Ishikawa (cell line): ENCODE measurements at regions not wholly inside any gene's neighbourhood (a gene's known extent, or its start where the extent isn't known, plus 50 kb on each side); places are given as distances from the start of the nearest gene placed in this dataset.

Experiments
- CEBPB ChIP-seq: IDR thresholded peaks from 2 replicates; pipeline ENCODE4 v1.6.1; 2012
- CREB1 ChIP-seq: IDR thresholded peaks from 2 replicates; pipeline ENCODE4 v1.6.1; 2012; ENCODE audit warnings: low read depth
- EGR1 ChIP-seq: IDR thresholded peaks from 2 replicates; pipeline ENCODE4 v1.6.1; 2012
- EP300 ChIP-seq: IDR thresholded peaks from 2 replicates; pipeline ENCODE4 v1.6.1; 2012; ENCODE audit warnings: borderline replicate concordance
- NFIC ChIP-seq: IDR thresholded peaks from 2 replicates; pipeline ENCODE4 v1.6.1; 2012
- RAD21 ChIP-seq: IDR thresholded peaks from 2 replicates; pipeline ENCODE4 v1.6.1; 2012; ENCODE audit warnings: low read depth
- TAF1 ChIP-seq: IDR thresholded peaks from 2 replicates; pipeline ENCODE4 v1.6.1; 2012; ENCODE audit warnings: low read depth, mild to moderate bottlenecking
- ZBTB7A ChIP-seq: IDR thresholded peaks from 2 replicates; pipeline ENCODE4 v1.6.1; 2012; ENCODE audit warnings: low read depth
- TF ChIP-seq, protein P1 (sequence below): IDR thresholded peaks from 2 replicates; pipeline ENCODE4 v1.6.1; 2012; ENCODE audit warnings: low read depth, mild to moderate bottlenecking
- TF ChIP-seq, protein P2 (sequence below): IDR thresholded peaks from 2 replicates; pipeline ENCODE4 v1.6.1; 2012
- TF ChIP-seq, protein P3 (sequence below): IDR thresholded peaks from 2 replicates; pipeline ENCODE4 v1.6.1; 2012

DNA sequence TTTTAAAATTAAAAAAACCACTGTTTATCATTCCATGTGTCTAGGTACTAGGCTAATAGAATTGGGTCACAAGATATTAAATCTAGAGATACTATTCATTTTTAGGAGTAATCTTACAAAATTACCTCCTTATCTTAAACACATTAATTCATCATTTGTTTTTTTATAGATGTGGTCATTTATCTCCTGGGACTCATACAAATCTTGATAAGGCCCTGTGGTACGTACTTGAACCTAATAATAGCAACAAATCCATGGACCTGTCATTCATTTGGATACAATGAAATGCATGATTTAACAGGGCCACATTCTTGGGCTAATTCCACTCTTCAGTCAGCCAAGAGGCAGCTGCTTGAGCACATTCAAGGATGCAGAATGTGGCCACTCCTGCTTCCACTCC is 66.4 kb upstream of the MARCHF11 start:
- no peak for TF ChIP-seq RAD21
- TF ChIP-seq, protein P1, sequence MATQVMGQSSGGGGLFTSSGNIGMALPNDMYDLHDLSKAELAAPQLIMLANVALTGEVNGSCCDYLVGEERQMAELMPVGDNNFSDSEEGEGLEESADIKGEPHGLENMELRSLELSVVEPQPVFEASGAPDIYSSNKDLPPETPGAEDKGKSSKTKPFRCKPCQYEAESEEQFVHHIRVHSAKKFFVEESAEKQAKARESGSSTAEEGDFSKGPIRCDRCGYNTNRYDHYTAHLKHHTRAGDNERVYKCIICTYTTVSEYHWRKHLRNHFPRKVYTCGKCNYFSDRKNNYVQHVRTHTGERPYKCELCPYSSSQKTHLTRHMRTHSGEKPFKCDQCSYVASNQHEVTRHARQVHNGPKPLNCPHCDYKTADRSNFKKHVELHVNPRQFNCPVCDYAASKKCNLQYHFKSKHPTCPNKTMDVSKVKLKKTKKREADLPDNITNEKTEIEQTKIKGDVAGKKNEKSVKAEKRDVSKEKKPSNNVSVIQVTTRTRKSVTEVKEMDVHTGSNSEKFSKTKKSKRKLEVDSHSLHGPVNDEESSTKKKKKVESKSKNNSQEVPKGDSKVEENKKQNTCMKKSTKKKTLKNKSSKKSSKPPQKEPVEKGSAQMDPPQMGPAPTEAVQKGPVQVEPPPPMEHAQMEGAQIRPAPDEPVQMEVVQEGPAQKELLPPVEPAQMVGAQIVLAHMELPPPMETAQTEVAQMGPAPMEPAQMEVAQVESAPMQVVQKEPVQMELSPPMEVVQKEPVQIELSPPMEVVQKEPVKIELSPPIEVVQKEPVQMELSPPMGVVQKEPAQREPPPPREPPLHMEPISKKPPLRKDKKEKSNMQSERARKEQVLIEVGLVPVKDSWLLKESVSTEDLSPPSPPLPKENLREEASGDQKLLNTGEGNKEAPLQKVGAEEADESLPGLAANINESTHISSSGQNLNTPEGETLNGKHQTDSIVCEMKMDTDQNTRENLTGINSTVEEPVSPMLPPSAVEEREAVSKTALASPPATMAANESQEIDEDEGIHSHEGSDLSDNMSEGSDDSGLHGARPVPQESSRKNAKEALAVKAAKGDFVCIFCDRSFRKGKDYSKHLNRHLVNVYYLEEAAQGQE: no peak
- no peak for TF ChIP-seq NFIC
- no peak for TF ChIP-seq EP300
- TF ChIP-seq TAF1: no peak
- TF ChIP-seq ZBTB7A: no peak
- TF ChIP-seq, protein P2, sequence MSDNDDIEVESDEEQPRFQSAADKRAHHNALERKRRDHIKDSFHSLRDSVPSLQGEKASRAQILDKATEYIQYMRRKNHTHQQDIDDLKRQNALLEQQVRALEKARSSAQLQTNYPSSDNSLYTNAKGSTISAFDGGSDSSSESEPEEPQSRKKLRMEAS: no peak
- TF ChIP-seq CEBPB: no peak
- no peak for TF ChIP-seq CREB1
- TF ChIP-seq EGR1: no peak
- TF ChIP-seq, protein P3, sequence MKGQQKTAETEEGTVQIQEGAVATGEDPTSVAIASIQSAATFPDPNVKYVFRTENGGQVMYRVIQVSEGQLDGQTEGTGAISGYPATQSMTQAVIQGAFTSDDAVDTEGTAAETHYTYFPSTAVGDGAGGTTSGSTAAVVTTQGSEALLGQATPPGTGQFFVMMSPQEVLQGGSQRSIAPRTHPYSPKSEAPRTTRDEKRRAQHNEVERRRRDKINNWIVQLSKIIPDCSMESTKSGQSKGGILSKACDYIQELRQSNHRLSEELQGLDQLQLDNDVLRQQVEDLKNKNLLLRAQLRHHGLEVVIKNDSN: no peak
